ENCODE measurements at regions not wholly inside any gene's neighbourhood (a gene's known extent, or its start where the extent isn't known, plus 50 kb on each side); places are given as distances from the start of the nearest gene placed in this dataset.

DNA sequence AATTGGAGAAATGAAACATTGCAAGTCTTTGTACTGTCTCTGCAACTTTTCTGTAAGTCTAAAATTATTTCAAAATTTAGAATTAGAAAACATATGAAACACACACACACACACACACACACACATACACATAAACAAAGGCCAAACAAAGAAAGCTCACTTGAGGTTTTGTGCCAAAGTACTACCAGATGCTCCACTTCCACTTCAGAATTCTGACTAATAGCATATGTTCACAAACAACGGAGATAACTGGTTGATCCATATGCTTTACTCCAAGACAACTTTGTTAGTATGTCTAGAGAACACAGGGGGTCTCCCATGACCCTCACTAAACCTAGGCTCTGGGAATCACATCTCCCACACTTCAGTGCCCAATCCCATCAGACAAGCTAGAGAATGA, 133.8 kb upstream of the CLEC14A start:
- DNase-seq (ENCODE audit: low spot score): no peak
- in situ Hi-C loops (cut with MboI; ENCODE audit: low pct_unique_long_range_greater_than_20kb, low sequenced_read_pairs, unreplicated experiment): no loop called here
- TF ChIP-seq, protein P1, sequence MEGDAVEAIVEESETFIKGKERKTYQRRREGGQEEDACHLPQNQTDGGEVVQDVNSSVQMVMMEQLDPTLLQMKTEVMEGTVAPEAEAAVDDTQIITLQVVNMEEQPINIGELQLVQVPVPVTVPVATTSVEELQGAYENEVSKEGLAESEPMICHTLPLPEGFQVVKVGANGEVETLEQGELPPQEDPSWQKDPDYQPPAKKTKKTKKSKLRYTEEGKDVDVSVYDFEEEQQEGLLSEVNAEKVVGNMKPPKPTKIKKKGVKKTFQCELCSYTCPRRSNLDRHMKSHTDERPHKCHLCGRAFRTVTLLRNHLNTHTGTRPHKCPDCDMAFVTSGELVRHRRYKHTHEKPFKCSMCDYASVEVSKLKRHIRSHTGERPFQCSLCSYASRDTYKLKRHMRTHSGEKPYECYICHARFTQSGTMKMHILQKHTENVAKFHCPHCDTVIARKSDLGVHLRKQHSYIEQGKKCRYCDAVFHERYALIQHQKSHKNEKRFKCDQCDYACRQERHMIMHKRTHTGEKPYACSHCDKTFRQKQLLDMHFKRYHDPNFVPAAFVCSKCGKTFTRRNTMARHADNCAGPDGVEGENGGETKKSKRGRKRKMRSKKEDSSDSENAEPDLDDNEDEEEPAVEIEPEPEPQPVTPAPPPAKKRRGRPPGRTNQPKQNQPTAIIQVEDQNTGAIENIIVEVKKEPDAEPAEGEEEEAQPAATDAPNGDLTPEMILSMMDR (IDR thresholded peaks at IDR 0.05; ENCODE audit: extremely low read depth, insufficient read depth, missing control alignments): no peak

DNA sequence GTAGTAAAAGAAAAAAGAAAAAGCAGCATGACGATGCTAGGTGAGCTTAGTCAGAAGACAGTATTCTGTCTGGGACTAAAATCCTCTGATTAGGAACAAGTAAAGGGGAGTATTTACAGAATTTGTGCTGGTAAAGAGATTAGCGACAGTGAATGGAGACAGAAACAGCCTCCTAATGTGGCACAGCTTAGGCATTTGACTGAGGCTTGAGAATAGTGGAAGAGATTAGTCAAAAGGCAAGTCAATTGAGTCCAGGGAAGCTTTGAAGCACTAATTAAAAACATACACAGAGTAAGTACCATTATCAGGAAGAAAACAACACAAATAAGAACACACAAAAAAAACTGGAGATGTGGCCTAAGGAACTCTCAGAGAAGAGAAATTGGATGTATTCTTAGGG, 131.9 kb upstream of the CLEC14A start:
- in situ Hi-C loops (cut with MboI; ENCODE audit: low pct_unique_long_range_greater_than_20kb, low sequenced_read_pairs, unreplicated experiment): no loop called here
- TF ChIP-seq, protein P1 (IDR thresholded peaks at IDR 0.05; ENCODE audit: extremely low read depth, insufficient read depth, missing control alignments): no peak
- no peak for DNase-seq (ENCODE audit: low spot score)

DNA sequence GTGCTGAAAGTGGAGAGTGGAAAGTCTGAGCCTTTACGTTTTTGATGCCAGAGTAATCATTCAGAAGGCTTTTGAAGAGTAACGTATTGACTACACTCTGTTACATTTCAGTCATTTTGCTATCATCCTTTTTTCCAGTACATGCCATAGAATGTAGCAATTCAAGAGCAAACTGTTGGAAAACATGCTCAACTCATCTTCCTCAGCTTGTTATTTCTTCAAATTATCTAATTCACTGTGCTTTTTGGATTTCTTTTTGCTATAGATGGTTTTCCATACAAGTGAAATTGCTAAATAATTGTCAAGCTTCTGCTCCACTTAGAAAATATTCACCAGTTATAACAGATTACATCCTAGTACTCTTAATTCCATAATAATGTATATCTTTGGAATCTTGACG, 129.9 kb upstream of the CLEC14A start:
- TF ChIP-seq, protein P1 (IDR thresholded peaks at IDR 0.05; ENCODE audit: extremely low read depth, insufficient read depth, missing control alignments): no peak
- in situ Hi-C loops (cut with MboI; ENCODE audit: low pct_unique_long_range_greater_than_20kb, low sequenced_read_pairs, unreplicated experiment): no loop called here
- DNase-seq (ENCODE audit: low spot score): no peak

- TF ChIP-seq, protein P1 (IDR thresholded peaks at IDR 0.05; ENCODE audit: extremely low read depth, insufficient read depth, missing control alignments): no peak
- in situ Hi-C loops (cut with MboI; ENCODE audit: low pct_unique_long_range_greater_than_20kb, low sequenced_read_pairs, unreplicated experiment): no loop called here
- DNase-seq (ENCODE audit: low spot score): no peak
These were observed 129.4 kb upstream of the CLEC14A start for GRCh38 chr14:38385343-38385742.

DNA sequence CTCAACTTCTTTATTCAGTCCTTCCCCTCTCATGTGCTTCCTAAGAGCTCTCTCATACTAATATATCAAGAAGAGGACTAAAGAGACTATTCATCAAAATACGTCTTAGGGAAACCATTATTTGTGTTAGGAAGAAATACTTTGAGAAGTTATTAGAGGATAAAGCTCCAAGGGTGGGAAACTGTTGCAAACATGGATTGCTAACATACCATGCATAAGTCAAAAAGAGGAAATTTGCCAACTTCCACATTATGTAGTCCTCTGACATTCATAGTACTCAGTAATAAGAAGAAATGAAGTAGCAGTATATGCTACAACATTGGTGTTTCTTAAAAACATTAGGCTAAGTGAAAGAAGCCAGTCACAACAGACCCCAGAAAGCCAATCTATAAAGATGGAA, 128.8 kb upstream of the CLEC14A start:
- DNase-seq (ENCODE audit: low spot score): no peak
- in situ Hi-C loops (cut with MboI; ENCODE audit: low pct_unique_long_range_greater_than_20kb, low sequenced_read_pairs, unreplicated experiment): no loop called here

GRCh38 chr14:38367922-38368321, 112.0 kb upstream of the CLEC14A start:
- in situ Hi-C loops (cut with MboI; ENCODE audit: low pct_unique_long_range_greater_than_20kb, low sequenced_read_pairs, unreplicated experiment): no loop called here
- TF ChIP-seq, protein P1 (IDR thresholded peaks at IDR 0.05; ENCODE audit: extremely low read depth, insufficient read depth, missing control alignments): no peak
- DNase-seq (ENCODE audit: low spot score): no peak

More for the DNA sequence above, 128.8 kb upstream of the CLEC14A start:
- TF ChIP-seq, protein P1 (IDR thresholded peaks at IDR 0.05; ENCODE audit: extremely low read depth, insufficient read depth, missing control alignments): no peak

DNA sequence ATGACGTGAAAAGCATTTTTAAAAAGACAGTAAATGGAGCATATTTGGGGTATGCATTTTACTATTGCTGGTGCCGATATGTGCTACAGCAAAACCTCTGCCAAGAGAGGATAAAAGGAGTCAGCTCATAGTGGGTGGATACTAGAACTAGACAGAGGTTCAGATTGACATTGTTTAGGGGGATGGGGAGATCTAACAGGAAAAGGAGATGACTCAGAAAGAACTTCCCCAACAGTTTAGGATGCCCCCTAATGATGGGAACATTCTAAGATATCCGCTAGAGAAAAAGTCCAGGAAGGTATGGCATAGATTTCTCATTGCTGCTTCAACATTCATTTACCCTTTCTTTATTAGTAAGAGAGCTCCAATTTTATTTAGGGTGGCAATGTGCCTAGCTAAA, 110.5 kb upstream of the CLEC14A start:
- in situ Hi-C loops (cut with MboI; ENCODE audit: low pct_unique_long_range_greater_than_20kb, low sequenced_read_pairs, unreplicated experiment): no loop called here
- TF ChIP-seq, protein P1 (IDR thresholded peaks at IDR 0.05; ENCODE audit: extremely low read depth, insufficient read depth, missing control alignments): no peak

More for the DNA sequence above, 110.5 kb upstream of the CLEC14A start:
- no peak for DNase-seq (ENCODE audit: low spot score)
